K562 (cell line): ENCODE measurements at regions not wholly inside any gene's neighbourhood (a gene's known extent, or its start where the extent isn't known, plus 50 kb on each side); places are given as distances from the start of the nearest gene placed in this dataset.

Source experiments
- ATAC-seq: fragments of 200-7000 bp; cut with Tn5 transposase; 3 replicates; pipeline ENCODE4 v1.9.1; 2020; ENCODE audit warnings: moderate library complexity
- BruUV-seq: library from RNA; stranded (reverse); fragments of 400-500 nt; replicated peaks from 2 replicates; lab custom pipeline; 2021; lab: Mats Ljungman, UMichigan
- CTCF ChIA-PET: fragments of 300-600 bp; formaldehyde crosslinking; extraction: SDS; loops from one replicate; lab custom pipeline; 2021; ENCODE audit warnings: low intra/inter-chr PET ratio; lab: Yijun Ruan, JAX
- POLR2A ChIA-PET: fragments of 300-600, 350-650 bp; sonication (Branson Sonifier 250); formaldehyde crosslinking; extraction: SDS; loops from one replicate; lab custom pipeline; 2021; ENCODE audit warnings: antibody characterized with exemption, inconsistent platforms; lab: Yijun Ruan, JAX
- DNase-seq, 4 experiments: peaks; one replicate each; pipeline versions ENCODE4 v3.0.0 to v3.0.0-alpha.2; 2011 to 2018; ENCODE audit warnings: low spot score in 3 of 4, mixed read lengths in 3 of 4; ENCODE audit errors: extremely low read depth in 1 of 4
- FAIRE-seq: peaks from 2 replicates; lab custom pipeline; 2011; peaks lifted over from hg19 to GRCh38; lab: Jason Lieb, UNC
- H2AFZ ChIP-seq: 2 replicates; pipeline ENCODE4 v1.6.0; 2011; ENCODE audit warnings: low read depth, low read length, control low read depth, inconsistent platforms
- H3K27ac ChIP-seq: fragments of 200-600 bp; 3 replicates; pipeline ENCODE4 v1.8.0; 2011; ENCODE audit warnings: low read depth, mild to moderate bottlenecking, control low read depth, inconsistent platforms, low read length, moderate library complexity, mixed read lengths; ENCODE audit errors: extremely low read depth
- H3K27me3 ChIP-seq, 2 experiments: fragments of 300-600 bp in 1 of 2; 2 replicates in 1 of 2; 3 replicates in 1 of 2; pipeline versions ENCODE4 v1.6.0 to v1.8.0; 2011; ENCODE audit warnings: inconsistent platforms in 2 of 2, low read length in 2 of 2, mild to moderate bottlenecking in 1 of 2, mixed read lengths in 1 of 2, moderate library complexity in 1 of 2; ENCODE audit not compliant: control insufficient read depth in 2 of 2, insufficient read depth in 2 of 2
- H3K36me3 ChIP-seq: fragments of 300-600 bp; 3 replicates; pipeline ENCODE4 v1.8.0; 2011; ENCODE audit warnings: mild to moderate bottlenecking, low read length, inconsistent platforms; ENCODE audit not compliant: control insufficient read depth, insufficient read depth
- H3K4me1 ChIP-seq, 2 experiments: fragments of 200-600 bp in 1 of 2; replicated peaks in 1 of 2; 2 replicates in 1 of 2; 3 replicates in 1 of 2; pipeline versions ENCODE4 v1.5.1 to v1.8.0; 2011; ENCODE audit warnings: inconsistent platforms in 2 of 2, low read length in 2 of 2, mild to moderate bottlenecking in 1 of 2, mixed read lengths in 1 of 2, moderate library complexity in 1 of 2; ENCODE audit not compliant: control insufficient read depth in 2 of 2, insufficient read depth in 2 of 2
- H3K4me2 ChIP-seq: 2 replicates; pipeline ENCODE4 v1.6.1; 2011; ENCODE audit warnings: low read length, control low read depth, inconsistent platforms, mixed read lengths; ENCODE audit not compliant: insufficient read depth
- H3K4me3 ChIP-seq: fragments of 200-600 bp; sonication (generic), shearing (Covaris generic); 2 replicates; pipeline ENCODE4 v1.5.1; 2016; ENCODE audit warnings: control low read depth, inconsistent platforms
- H3K79me2 ChIP-seq: fragments of 200-600 bp; 3 replicates; pipeline ENCODE4 v1.8.0; 2011; ENCODE audit warnings: low read length, inconsistent platforms; ENCODE audit not compliant: control insufficient read depth, insufficient read depth
- H3K9ac ChIP-seq, 2 experiments: 2 replicates each; pipeline versions ENCODE4 v1.6.0 to v1.6.1; 2011; ENCODE audit warnings: low read depth in 2 of 2, low read length in 2 of 2, control low read depth in 1 of 2, inconsistent platforms in 1 of 2, mild to moderate bottlenecking in 1 of 2, mixed read lengths in 1 of 2; ENCODE audit not compliant: insufficient read depth in 1 of 2
- H3K9me1 ChIP-seq: one replicate; pipeline ENCODE4 v1.6.0; 2011; ENCODE audit warnings: inconsistent platforms, mild to moderate bottlenecking, low read length, moderate library complexity; ENCODE audit not compliant: control insufficient read depth, insufficient read depth
- H3K9me3 ChIP-seq: replicated peaks from 2 replicates; pipeline ENCODE4 v1.5.1; 2011; ENCODE audit warnings: low read depth, low read length, inconsistent platforms; ENCODE audit not compliant: control insufficient read depth, insufficient read depth
- H4K20me1 ChIP-seq: replicated peaks from 2 replicates; pipeline ENCODE4 v1.6.1; 2011; ENCODE audit warnings: low read length, inconsistent platforms, mixed read lengths; ENCODE audit not compliant: control insufficient read depth, insufficient read depth
- BHLHE40 ChIP-seq: IDR thresholded peaks from 2 replicates; pipeline ENCODE4 v1.6.1; 2011; ENCODE audit warnings: low read length, improper control_type of control experiment
- BRCA1 ChIP-seq, 2 experiments: fragments of 450-650 bp in 1 of 2; sonication (generic) in 1 of 2; formaldehyde crosslinking in 1 of 2; IDR thresholded peaks; 2 replicates each; pipeline versions ENCODE4 v1.5.0 to v1.6.1; 2017 to 2020; ENCODE audit warnings: mild to moderate bottlenecking in 1 of 2, missing genetic modification reagents in 1 of 2
- CBX2 ChIP-seq: fragments of 200-600 bp; sonication (generic); IDR thresholded peaks from one replicate; pipeline ENCODE4 v1.6.1; 2012; ENCODE audit warnings: mild to moderate bottlenecking, low read length, inconsistent platforms; ENCODE audit not compliant: insufficient read depth, poor library complexity, severe bottlenecking
- CREB1 ChIP-seq, 2 experiments: sonication (generic) in 1 of 2; formaldehyde crosslinking in 1 of 2; IDR thresholded peaks; 2 replicates each; pipeline versions ENCODE4 v1.6.1 to v1.8.0; 2012 to 2022; ENCODE audit warnings: inconsistent platforms in 1 of 2, mild to moderate bottlenecking in 1 of 2, missing genetic modification reagents in 1 of 2, moderate library complexity in 1 of 2
- EHMT2 ChIP-seq: fragments of 450-650 bp; IDR thresholded peaks from 2 replicates; pipeline ENCODE4 v1.6.1; 2018; ENCODE audit warnings: antibody characterized with exemption
- MAFK ChIP-seq: IDR thresholded peaks from 2 replicates; pipeline ENCODE4 v1.6.1; 2011; ENCODE audit warnings: low read length, improper control_type of control experiment
- MCM7 ChIP-seq, 2 experiments: fragments of 450-650 bp; IDR thresholded peaks; 2 replicates each; pipeline ENCODE4 v1.6.1; 2016 to 2018
- TRIM25 ChIP-seq: fragments of 450-650 bp; IDR thresholded peaks from 2 replicates; pipeline ENCODE4 v1.7.0; 2016; ENCODE audit warnings: borderline replicate concordance
- ZNF561 ChIP-seq: fragments of 450-650 bp; formaldehyde crosslinking; conservative IDR thresholded peaks from 2 replicates; pipeline ENCODE4 v1.4.0; 2020; ENCODE audit warnings: mild to moderate bottlenecking, moderate library complexity
- in situ Hi-C: fragments of 300-500 bp; cut with MboI; formaldehyde crosslinking; loops from 4 replicates; pipeline ENCODE4 v1.15.0; 2018; ENCODE audit warnings: inconsistent platforms, mixed read lengths
- intact Hi-C: fragments of 100-400 bp; cut with micrococcal nuclease; formaldehyde crosslinking; loops from 2 replicates; pipeline ENCODE4 v1.14.2; 2022
- TF ChIP-seq, protein P1 (sequence below), 3 experiments: fragments of 200-800 bp in 1 of 3; sonication (Bioruptor generic) in 1 of 3; sonication (generic) in 1 of 3; formaldehyde crosslinking in 1 of 3; IDR thresholded peaks; 2 replicates each; pipeline versions ENCODE4 v1.6.1 to v1.8.0; 2016 to 2022; ENCODE audit warnings: mild to moderate bottlenecking in 2 of 3, missing compliant biosample characterization in 2 of 3, missing genetic modification characterization in 2 of 3, missing genetic modification reagents in 1 of 3
- TF ChIP-seq, protein P2 (sequence below): fragments of 200-800 bp; sonication (Bioruptor generic); IDR thresholded peaks from 2 replicates; pipeline ENCODE4 v1.6.1; 2017; ENCODE audit warnings: missing genetic modification characterization, missing compliant biosample characterization
- TF ChIP-seq, protein P3 (sequence below), 2 experiments: fragments of 200-800 bp in 1 of 2; sonication (Bioruptor generic) in 1 of 2; sonication (generic) in 1 of 2; formaldehyde crosslinking in 1 of 2; IDR thresholded peaks in 1 of 2; conservative IDR thresholded peaks in 1 of 2; 2 replicates each; pipeline versions ENCODE4 v1.5.0 to v1.6.1; 2016 to 2020; ENCODE audit warnings: missing compliant biosample characterization in 1 of 2, missing genetic modification characterization in 1 of 2, missing genetic modification reagents in 1 of 2
- TF ChIP-seq, protein P4 (sequence below): fragments of 450-650 bp; formaldehyde crosslinking; IDR thresholded peaks from 2 replicates; pipeline ENCODE4 v1.4.0; 2022; ENCODE audit warnings: mild to moderate bottlenecking, moderate library complexity

- TF ChIP-seq, protein P1, sequence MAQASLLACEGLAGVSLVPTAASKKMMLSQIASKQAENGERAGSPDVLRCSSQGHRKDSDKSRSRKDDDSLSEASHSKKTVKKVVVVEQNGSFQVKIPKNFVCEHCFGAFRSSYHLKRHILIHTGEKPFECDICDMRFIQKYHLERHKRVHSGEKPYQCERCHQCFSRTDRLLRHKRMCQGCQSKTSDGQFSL (CRISPR knock-in tag; IDR thresholded peaks at IDR 0.05), result no peak
- TF ChIP-seq, protein P1 (tag; IDR thresholded peaks at IDR 0.05), result no peak
- TF ChIP-seq TRIM25 (no peak), BHLHE40 (no peak), EHMT2 (peak; percentile 57; the same call in 1 of the 2 replicates), CBX2 (no peak), MCM7 (IDR thresholded peaks at IDR 0.05) (no peak)
Observed at GRCh38 chr6:90425161-90425641, 128.6 kb upstream of the BACH2 start (continued).

DNA sequence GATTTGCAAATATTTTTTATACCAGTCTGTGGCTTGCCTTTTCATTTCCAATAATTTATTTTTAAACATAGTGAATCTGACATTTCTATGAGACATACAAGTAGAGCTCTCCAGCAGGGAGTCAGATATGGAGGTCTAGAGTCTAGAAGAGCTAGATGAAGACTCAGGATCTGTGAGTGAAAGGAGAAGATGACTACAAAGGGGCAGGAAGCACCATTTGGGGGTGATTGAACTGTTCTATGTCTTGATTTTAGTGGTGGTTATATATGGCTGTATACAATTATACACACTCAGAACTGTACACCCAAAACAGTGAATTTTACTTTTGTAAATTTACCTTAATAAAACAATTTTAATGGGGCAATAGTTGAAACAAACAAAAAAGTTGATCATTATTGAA lies 127.9 kb upstream of the BACH2 start:
- FAIRE-seq (no peak), ATAC-seq (no peak), DNase-seq (no peak)
- no peaks in the 10 kb centered on the region for H3K79me2 ChIP-seq
- H3K4me1 ChIP-seq, result no peaks in the 10 kb centered on the region
- intact Hi-C loops, result no loop called here
- no peak overlapping the region for H3K27ac ChIP-seq
- BruUV-seq, result no TSS peak
- no peaks in the 10 kb centered on the region for H3K9me1 ChIP-seq
- CTCF ChIA-PET, result no interaction called here
- no peaks in the 10 kb centered on the region for H4K20me1 ChIP-seq
- POLR2A ChIA-PET, result interaction anchor here (1.1 to 1.4 kb wide), 3 partner anchors 12 to 31 kb away, joined by 3 read pairs; no protein-coding TSS in a partner anchor
- in situ Hi-C loops, result no loop called here
- no peaks in the 10 kb centered on the region for H3K27me3 ChIP-seq
- H3K9me3 ChIP-seq, result no peaks in the 10 kb centered on the region; the same call in 1 of the 2 replicates
- H3K9ac ChIP-seq, result no peak overlapping the region
- H3K36me3 ChIP-seq, result no peaks in the 10 kb centered on the region
- no peak overlapping the region for H3K4me3 ChIP-seq
- no peak overlapping the region for H2AFZ ChIP-seq
- no peak overlapping the region for H3K4me2 ChIP-seq
- TF ChIP-seq, protein P2, sequence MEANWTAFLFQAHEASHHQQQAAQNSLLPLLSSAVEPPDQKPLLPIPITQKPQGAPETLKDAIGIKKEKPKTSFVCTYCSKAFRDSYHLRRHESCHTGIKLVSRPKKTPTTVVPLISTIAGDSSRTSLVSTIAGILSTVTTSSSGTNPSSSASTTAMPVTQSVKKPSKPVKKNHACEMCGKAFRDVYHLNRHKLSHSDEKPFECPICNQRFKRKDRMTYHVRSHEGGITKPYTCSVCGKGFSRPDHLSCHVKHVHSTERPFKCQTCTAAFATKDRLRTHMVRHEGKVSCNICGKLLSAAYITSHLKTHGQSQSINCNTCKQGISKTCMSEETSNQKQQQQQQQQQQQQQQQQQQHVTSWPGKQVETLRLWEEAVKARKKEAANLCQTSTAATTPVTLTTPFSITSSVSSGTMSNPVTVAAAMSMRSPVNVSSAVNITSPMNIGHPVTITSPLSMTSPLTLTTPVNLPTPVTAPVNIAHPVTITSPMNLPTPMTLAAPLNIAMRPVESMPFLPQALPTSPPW, result no peak
- TF ChIP-seq, protein P3, sequence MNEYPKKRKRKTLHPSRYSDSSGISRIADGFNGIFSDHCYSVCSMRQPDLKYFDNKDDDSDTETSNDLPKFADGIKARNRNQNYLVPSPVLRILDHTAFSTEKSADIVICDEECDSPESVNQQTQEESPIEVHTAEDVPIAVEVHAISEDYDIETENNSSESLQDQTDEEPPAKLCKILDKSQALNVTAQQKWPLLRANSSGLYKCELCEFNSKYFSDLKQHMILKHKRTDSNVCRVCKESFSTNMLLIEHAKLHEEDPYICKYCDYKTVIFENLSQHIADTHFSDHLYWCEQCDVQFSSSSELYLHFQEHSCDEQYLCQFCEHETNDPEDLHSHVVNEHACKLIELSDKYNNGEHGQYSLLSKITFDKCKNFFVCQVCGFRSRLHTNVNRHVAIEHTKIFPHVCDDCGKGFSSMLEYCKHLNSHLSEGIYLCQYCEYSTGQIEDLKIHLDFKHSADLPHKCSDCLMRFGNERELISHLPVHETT (CRISPR knock-in tag; conservative IDR thresholded peaks at IDR 0.05 in 1 of 2, IDR thresholded peaks at IDR 0.05 in 1 of 2), result no peak
- TF ChIP-seq, protein P4, sequence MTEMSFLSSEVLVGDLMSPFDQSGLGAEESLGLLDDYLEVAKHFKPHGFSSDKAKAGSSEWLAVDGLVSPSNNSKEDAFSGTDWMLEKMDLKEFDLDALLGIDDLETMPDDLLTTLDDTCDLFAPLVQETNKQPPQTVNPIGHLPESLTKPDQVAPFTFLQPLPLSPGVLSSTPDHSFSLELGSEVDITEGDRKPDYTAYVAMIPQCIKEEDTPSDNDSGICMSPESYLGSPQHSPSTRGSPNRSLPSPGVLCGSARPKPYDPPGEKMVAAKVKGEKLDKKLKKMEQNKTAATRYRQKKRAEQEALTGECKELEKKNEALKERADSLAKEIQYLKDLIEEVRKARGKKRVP (CRISPR knock-in tag), result no peak
- no peak for TF ChIP-seq CREB1 (IDR thresholded peaks at IDR 0.05)
- TF ChIP-seq CREB1 (CRISPR knock-in tag; IDR thresholded peaks at IDR 0.05), result no peak
- no peak for TF ChIP-seq MAFK
- no peak for TF ChIP-seq ZNF561
- no peak for TF ChIP-seq BRCA1 (IDR thresholded peaks at IDR 0.05)
- no peak for TF ChIP-seq BRCA1 (CRISPR knock-in tag; IDR thresholded peaks at IDR 0.05)
